ENCODE measurements at regions not wholly inside any gene's neighbourhood (a gene's known extent, or its start where the extent isn't known, plus 50 kb on each side); places are given as distances from the start of the nearest gene placed in this dataset.
"Not testable (repeated sequence)": the region's sequence is repeated elsewhere in the genome, so short reads cannot be mapped to it uniquely, and the experiment has no call there.

- Histone ChIP-seq H3K27me3 (ENCODE audit: control insufficient read depth, low read length) (no peaks in the 10 kb centered on the region), H3K79me2 (ENCODE audit: control insufficient read depth, low read length) (no peaks in the 10 kb centered on the region), H3K9me3 (ENCODE audit: control insufficient read depth, insufficient read depth, low read length) (no peaks in the 10 kb centered on the region), H3K4me3 (ENCODE audit: low read length) (no peak overlapping the region), H3F3A (ENCODE audit: control insufficient read depth, insufficient read depth) (peaks cover 21% of the 10 kb centered on the region), H3K27ac (ENCODE audit: low read depth, low read length) (no peak overlapping the region), H3K4me1 (ENCODE audit: control insufficient read depth, low read length) (peaks cover 35% of the 10 kb centered on the region), H4K20me1 (ENCODE audit: control insufficient read depth, insufficient read depth, low read depth, low read length) (no peaks in the 10 kb centered on the region), H3K36me3 (ENCODE audit: control insufficient read depth, low read length) (no peaks in the 10 kb centered on the region), H3K9me2 (replicated peaks; ENCODE audit: control insufficient read depth, low read length) (no peaks in the 10 kb centered on the region), H3K4me2 (ENCODE audit: low read length) (no peak overlapping the region)
- TF ChIP-seq, protein P1, sequence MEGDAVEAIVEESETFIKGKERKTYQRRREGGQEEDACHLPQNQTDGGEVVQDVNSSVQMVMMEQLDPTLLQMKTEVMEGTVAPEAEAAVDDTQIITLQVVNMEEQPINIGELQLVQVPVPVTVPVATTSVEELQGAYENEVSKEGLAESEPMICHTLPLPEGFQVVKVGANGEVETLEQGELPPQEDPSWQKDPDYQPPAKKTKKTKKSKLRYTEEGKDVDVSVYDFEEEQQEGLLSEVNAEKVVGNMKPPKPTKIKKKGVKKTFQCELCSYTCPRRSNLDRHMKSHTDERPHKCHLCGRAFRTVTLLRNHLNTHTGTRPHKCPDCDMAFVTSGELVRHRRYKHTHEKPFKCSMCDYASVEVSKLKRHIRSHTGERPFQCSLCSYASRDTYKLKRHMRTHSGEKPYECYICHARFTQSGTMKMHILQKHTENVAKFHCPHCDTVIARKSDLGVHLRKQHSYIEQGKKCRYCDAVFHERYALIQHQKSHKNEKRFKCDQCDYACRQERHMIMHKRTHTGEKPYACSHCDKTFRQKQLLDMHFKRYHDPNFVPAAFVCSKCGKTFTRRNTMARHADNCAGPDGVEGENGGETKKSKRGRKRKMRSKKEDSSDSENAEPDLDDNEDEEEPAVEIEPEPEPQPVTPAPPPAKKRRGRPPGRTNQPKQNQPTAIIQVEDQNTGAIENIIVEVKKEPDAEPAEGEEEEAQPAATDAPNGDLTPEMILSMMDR (IDR thresholded peaks at IDR 0.05; ENCODE audit: low read depth, low read length, poor library complexity, severe bottlenecking) = no peak
- no peak for TF ChIP-seq EZH2phosphoT487 (IDR thresholded peaks at IDR 0.05; ENCODE audit: borderline replicate concordance, low read length)
Measured at GRCh38 chr20:53646550-53646949, 52.9 kb upstream of the ZNF217 start.

- Histone ChIP-seq H3K9me2 (replicated peaks; ENCODE audit: control insufficient read depth, low read length) (no peaks in the 10 kb centered on the region), H3F3A (ENCODE audit: control insufficient read depth, insufficient read depth) (peaks cover 21% of the 10 kb centered on the region), H3K36me3 (ENCODE audit: control insufficient read depth, low read length) (no peaks in the 10 kb centered on the region), H3K4me3 (ENCODE audit: low read length) (no peak overlapping the region), H4K20me1 (ENCODE audit: control insufficient read depth, insufficient read depth, low read depth, low read length) (no peaks in the 10 kb centered on the region), H3K79me2 (ENCODE audit: control insufficient read depth, low read length) (no peaks in the 10 kb centered on the region), H3K27me3 (ENCODE audit: control insufficient read depth, low read length) (no peaks in the 10 kb centered on the region), H3K4me1 (ENCODE audit: control insufficient read depth, low read length) (peaks cover 35% of the 10 kb centered on the region), H3K4me2 (ENCODE audit: low read length) (no peak overlapping the region), H3K9me3 (ENCODE audit: control insufficient read depth, insufficient read depth, low read length) (no peaks in the 10 kb centered on the region), H3K27ac (ENCODE audit: low read depth, low read length) (no peak overlapping the region)
- TF ChIP-seq, protein P1 (IDR thresholded peaks at IDR 0.05; ENCODE audit: low read depth, low read length, poor library complexity, severe bottlenecking) = no peak
- no peak for TF ChIP-seq EZH2phosphoT487 (IDR thresholded peaks at IDR 0.05; ENCODE audit: borderline replicate concordance, low read length)
Measured at GRCh38 chr20:53645582-53645897, 51.9 kb upstream of the ZNF217 start.

DNA sequence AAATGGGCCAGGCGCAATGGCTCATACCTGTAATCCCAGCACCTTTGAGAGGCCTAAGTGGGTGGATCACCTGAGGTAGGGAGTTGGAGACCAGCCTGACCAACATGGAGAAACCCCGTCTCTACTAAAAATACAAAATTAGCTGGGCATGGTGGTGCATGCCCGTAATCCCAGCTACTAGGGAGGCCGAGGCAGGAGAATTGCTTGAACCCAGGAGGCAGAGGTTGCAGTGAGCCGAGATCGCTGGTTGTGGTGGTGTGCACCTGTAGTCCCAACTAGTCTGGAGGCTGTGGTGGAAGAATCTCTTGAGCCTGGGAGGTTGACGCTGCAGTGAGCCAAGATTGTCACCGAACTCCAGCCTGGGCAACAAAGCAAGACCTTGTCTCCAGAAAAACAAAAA, 50.5 kb upstream of the ZNF217 start:
- not testable (repeated sequence) for H3K79me2 ChIP-seq (ENCODE audit: control insufficient read depth, low read length); H3K36me3 ChIP-seq (ENCODE audit: control insufficient read depth, low read length); H3K4me2 ChIP-seq (ENCODE audit: low read length); H3K9me3 ChIP-seq (ENCODE audit: control insufficient read depth, insufficient read depth, low read length); H3K4me3 ChIP-seq (ENCODE audit: low read length); H3K9me2 ChIP-seq (replicated peaks; ENCODE audit: control insufficient read depth, low read length); H3K27ac ChIP-seq (ENCODE audit: low read depth, low read length); H3K27me3 ChIP-seq (ENCODE audit: control insufficient read depth, low read length); H4K20me1 ChIP-seq (ENCODE audit: control insufficient read depth, insufficient read depth, low read depth, low read length)
- Histone ChIP-seq H3F3A (ENCODE audit: control insufficient read depth, insufficient read depth) (peaks cover 18% of the 10 kb centered on the region), H3K4me1 (ENCODE audit: control insufficient read depth, low read length) (peaks cover 35% of the 10 kb centered on the region)

Data from DOHH2 (cell line).